B cell (primary cell): ENCODE measurements at regions not wholly inside any gene's neighbourhood (a gene's known extent, or its start where the extent isn't known, plus 50 kb on each side); places are given as distances from the start of the nearest gene placed in this dataset.

Experiments used
- ATAC-seq: fragments of 200-7000 bp; cut with Tn5 transposase; one replicate; pipeline ENCODE4 v1.10.0; 2021; ENCODE audit warnings: low read depth, mild to moderate bottlenecking, moderate number of reproducible peaks, moderate library complexity
- CTCF ChIA-PET: fragments of 350-600 bp; sonication (Branson Sonifier 250); formaldehyde crosslinking; loops from one replicate; lab custom pipeline; 2021; ENCODE audit warnings: antibody characterized with exemption, inconsistent platforms; lab: Charles Lee
- POLR2A ChIA-PET: fragments of 350-600 bp; sonication (Branson Sonifier 250); formaldehyde crosslinking; loops from one replicate; lab custom pipeline; 2021; ENCODE audit warnings: antibody characterized with exemption; lab: Charles Lee
- DNase-seq: peaks from one replicate; pipeline ENCODE4 v3.0.0; 2013
- H2AFZ ChIP-seq: 2 replicates; pipeline ENCODE4 v1.6.1; 2012; ENCODE audit warnings: mild to moderate bottlenecking, low read depth, low read length; ENCODE audit not compliant: insufficient read depth, poor library complexity, severe bottlenecking
- H3K27ac ChIP-seq, 2 donors: 1 replicate in 1 of 2; 2 replicates in 1 of 2; pipeline ENCODE4 v1.5.1; 2012 to 2013; ENCODE audit warnings: low read length in 2 of 2, mild to moderate bottlenecking in 2 of 2, moderate library complexity in 1 of 2
- H3K27me3 ChIP-seq, 4 experiments: fragments of 200-600 bp in 1 of 4; sonication (generic) in 1 of 4; replicated peaks in 1 of 4; 1 replicate in 2 of 4; 2 replicates in 2 of 4; pipeline versions ENCODE4 v1.6.1 to v1.7.0; 2013 to 2016; ENCODE audit warnings: low read length in 3 of 4, mild to moderate bottlenecking in 2 of 4, mixed read lengths in 1 of 4, moderate library complexity in 1 of 4; ENCODE audit not compliant: insufficient read depth in 4 of 4, control insufficient read depth in 3 of 4; ENCODE audit errors: control extremely low read depth in 1 of 4
- H3K36me3 ChIP-seq, 2 experiments: replicated peaks in 1 of 2; 1 replicate in 1 of 2; 2 replicates in 1 of 2; pipeline versions ENCODE4 v1.6.1 to v1.7.1; 2013; ENCODE audit warnings: low read length in 1 of 2; ENCODE audit not compliant: insufficient read depth in 2 of 2, control insufficient read depth in 1 of 2; ENCODE audit errors: control extremely low read depth in 1 of 2, extremely low read depth in 1 of 2
- H3K4me1 ChIP-seq, 2 donors: fragments of 200-600 bp in 1 of 2; sonication (generic) in 1 of 2; 1 replicate in 1 of 2; 2 replicates in 1 of 2; pipeline versions ENCODE4 v1.5.1 to v1.6.1; 2013 to 2017; ENCODE audit warnings: low read length in 2 of 2; ENCODE audit not compliant: control insufficient read depth in 2 of 2, insufficient read depth in 2 of 2
- H3K4me2 ChIP-seq: replicated peaks from 2 replicates; pipeline ENCODE3; 2012; ENCODE audit warnings: mild to moderate bottlenecking, low read depth, low read length; ENCODE audit not compliant: poor library complexity, severe bottlenecking
- H3K4me3 ChIP-seq, 5 experiments: fragments of 200-600 bp in 1 of 5; sonication (generic) in 1 of 5; 1 replicate in 3 of 5; 2 replicates in 2 of 5; pipeline versions ENCODE4 v1.5.1 to v1.7.0; 2011 to 2016; ENCODE audit warnings: low read length in 4 of 5, mild to moderate bottlenecking in 4 of 5, low read depth in 2 of 5, control low read depth in 1 of 5, moderate library complexity in 1 of 5; ENCODE audit not compliant: insufficient read depth in 1 of 5; ENCODE audit errors: control extremely low read depth in 1 of 5, extremely low read depth in 1 of 5
- H3K79me2 ChIP-seq: fragments of 200-600 bp; sonication (generic); one replicate; pipeline ENCODE4 v1.6.0; 2016; ENCODE audit warnings: low read length; ENCODE audit not compliant: control insufficient read depth, insufficient read depth
- H3K9ac ChIP-seq: fragments of 200-600 bp; sonication (generic); 2 replicates; pipeline ENCODE4 v1.6.1; 2017; ENCODE audit warnings: mild to moderate bottlenecking, low read length, moderate library complexity
- H3K9me3 ChIP-seq, 3 donors: one replicate each; pipeline versions ENCODE4 v1.6.1 to v1.7.1; 2013; ENCODE audit warnings: low read length in 2 of 3; ENCODE audit not compliant: control insufficient read depth in 2 of 3, insufficient read depth in 1 of 3; ENCODE audit errors: control extremely low read depth in 1 of 3
- H4K20me1 ChIP-seq: 2 replicates; pipeline ENCODE4 v1.6.0; 2012; ENCODE audit warnings: mild to moderate bottlenecking, low read length; ENCODE audit not compliant: insufficient read depth, control insufficient read depth, poor library complexity, severe bottlenecking
- H3K27ac Mint-ChIP-seq: one replicate; pipeline ENCODE4 v1.8.0; 2021; ENCODE audit warnings: mixed read lengths
- H3K27me3 Mint-ChIP-seq: one replicate; pipeline ENCODE4 v1.8.0; 2021; ENCODE audit warnings: mixed read lengths
- H3K4me1 Mint-ChIP-seq: one replicate; pipeline ENCODE4 v1.8.0; 2021; ENCODE audit warnings: mixed read lengths
- H3K4me3 Mint-ChIP-seq: one replicate; pipeline ENCODE4 v1.8.0; 2021; ENCODE audit warnings: mixed read lengths
- H3K9me3 Mint-ChIP-seq: one replicate; pipeline ENCODE4 v1.8.0; 2022; ENCODE audit warnings: mixed read lengths; ENCODE audit not compliant: insufficient read depth
- EZH2 ChIP-seq: IDR thresholded peaks from 2 replicates; pipeline ENCODE4 v1.6.1; 2012; ENCODE audit warnings: borderline replicate concordance, low read depth, mild to moderate bottlenecking, moderate library complexity, low read length; ENCODE audit not compliant: insufficient read depth, poor library complexity, severe bottlenecking
- WGBS: methylation state at CpG from one replicate; pipeline ENCODE4 v1.1.5; 2013; ENCODE audit warnings: missing lambda C conversion rate; ENCODE audit not compliant: insufficient coverage; 5-methylcytosine and 5-hydroxymethylcytosine counted together
- intact Hi-C: fragments of 100-400 bp; cut with micrococcal nuclease; formaldehyde crosslinking; loops from one replicate; pipeline ENCODE4 v1.10.0; 2022
- TF ChIP-seq, protein P1 (sequence below): fragments of 200-600 bp; IDR thresholded peaks from one replicate; pipeline ENCODE4 v1.8.0; 2022; ENCODE audit warnings: antibody characterized with exemption, mild to moderate bottlenecking

DNA sequence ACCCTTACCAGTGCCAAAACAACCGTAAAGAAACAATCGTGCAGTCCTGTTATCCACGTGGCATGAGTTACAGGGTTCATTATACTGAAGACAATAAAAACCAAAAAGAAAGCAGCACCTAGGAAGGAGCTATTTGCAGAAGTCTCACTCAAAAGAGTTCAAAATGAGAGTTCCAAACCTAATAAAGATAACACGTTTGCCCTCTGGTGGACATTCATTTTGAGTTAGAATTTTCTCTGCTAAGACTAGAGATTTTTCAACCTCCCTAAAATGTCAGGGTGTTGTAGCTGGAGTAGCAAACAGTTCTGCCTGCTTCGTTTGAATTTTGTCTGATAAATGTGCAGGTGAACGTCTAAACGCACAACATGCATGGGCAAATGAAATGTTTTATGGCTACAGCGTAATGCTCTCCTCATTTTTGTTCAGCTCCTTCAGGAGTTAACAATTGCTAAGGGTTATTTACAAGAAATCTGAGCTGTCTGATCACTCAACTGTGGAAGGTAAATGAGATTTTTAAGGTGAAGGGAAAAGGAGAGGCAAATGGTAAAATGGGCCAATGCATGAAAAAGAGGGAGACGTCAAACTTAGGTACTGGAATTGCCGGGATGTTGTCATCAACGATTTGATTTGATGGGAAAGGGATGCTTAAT lies 1067.9 kb upstream of the EEF2KMT start:
- intact Hi-C loops = no loop called here
- WGBS = 78% methylated on average over 6 of the region's 11 CpGs
- H3K9me3 ChIP-seq = no peaks in the 10 kb centered on the region

DNA sequence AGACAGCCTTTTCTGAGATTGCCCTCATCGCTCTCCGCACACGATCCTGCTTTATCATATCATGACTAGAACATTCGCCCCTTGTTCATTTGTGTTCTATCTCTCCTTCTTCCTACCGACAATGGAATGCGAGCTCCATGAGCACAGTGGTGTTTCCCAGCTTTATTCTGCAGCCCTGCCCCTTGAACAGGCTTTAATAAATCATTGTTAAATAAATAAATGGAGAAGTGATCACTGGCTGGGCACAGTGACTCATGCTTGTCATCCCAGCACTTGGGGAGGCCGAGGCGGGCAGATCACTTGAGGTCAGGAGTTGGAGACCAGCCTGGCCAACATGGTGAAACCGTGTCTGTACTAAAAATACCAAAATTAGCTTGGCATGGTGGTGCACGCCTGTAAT lies 1063.3 kb upstream of the EEF2KMT start:
- no peaks in the 10 kb centered on the region for H3K4me1 ChIP-seq
- H4K20me1 ChIP-seq = no peaks in the 10 kb centered on the region
- no peak overlapping the region for H3K4me3 Mint-ChIP-seq
- H3K9me3 Mint-ChIP-seq = no peaks in the 10 kb centered on the region
- no peaks in the 10 kb centered on the region for H3K27me3 ChIP-seq
- no peak overlapping the region for H3K27ac ChIP-seq
- H2AFZ ChIP-seq = no peak overlapping the region
- H3K4me1 Mint-ChIP-seq = no peaks in the 10 kb centered on the region
- ATAC-seq = no peak
- intact Hi-C loops = no loop called here
- DNase-seq = no peak
- no peaks in the 10 kb centered on the region for H3K27me3 Mint-ChIP-seq
- peaks cover 0 to 5% (median 0%) of the 10 kb centered on the region in 3 donors for H3K9me3 ChIP-seq
- no peak overlapping the region for H3K9ac ChIP-seq
- ChIA-PET CTCF (no interaction called here), POLR2A (no interaction called here)
- H3K4me2 ChIP-seq = no peak overlapping the region
- 92% methylated on average over 9 of the region's 10 CpGs for WGBS
- no peaks in the 10 kb centered on the region for H3K79me2 ChIP-seq
- TF ChIP-seq EZH2 = no peak
- TF ChIP-seq, protein P1, sequence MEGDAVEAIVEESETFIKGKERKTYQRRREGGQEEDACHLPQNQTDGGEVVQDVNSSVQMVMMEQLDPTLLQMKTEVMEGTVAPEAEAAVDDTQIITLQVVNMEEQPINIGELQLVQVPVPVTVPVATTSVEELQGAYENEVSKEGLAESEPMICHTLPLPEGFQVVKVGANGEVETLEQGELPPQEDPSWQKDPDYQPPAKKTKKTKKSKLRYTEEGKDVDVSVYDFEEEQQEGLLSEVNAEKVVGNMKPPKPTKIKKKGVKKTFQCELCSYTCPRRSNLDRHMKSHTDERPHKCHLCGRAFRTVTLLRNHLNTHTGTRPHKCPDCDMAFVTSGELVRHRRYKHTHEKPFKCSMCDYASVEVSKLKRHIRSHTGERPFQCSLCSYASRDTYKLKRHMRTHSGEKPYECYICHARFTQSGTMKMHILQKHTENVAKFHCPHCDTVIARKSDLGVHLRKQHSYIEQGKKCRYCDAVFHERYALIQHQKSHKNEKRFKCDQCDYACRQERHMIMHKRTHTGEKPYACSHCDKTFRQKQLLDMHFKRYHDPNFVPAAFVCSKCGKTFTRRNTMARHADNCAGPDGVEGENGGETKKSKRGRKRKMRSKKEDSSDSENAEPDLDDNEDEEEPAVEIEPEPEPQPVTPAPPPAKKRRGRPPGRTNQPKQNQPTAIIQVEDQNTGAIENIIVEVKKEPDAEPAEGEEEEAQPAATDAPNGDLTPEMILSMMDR = no peak
- H3K36me3 ChIP-seq = no peaks in the 10 kb centered on the region
- no peak overlapping the region for H3K4me3 ChIP-seq
- no peak overlapping the region for H3K27ac Mint-ChIP-seq

More for the DNA sequence above, 1067.9 kb upstream of the EEF2KMT start:
- H4K20me1 ChIP-seq = no peaks in the 10 kb centered on the region
- ATAC-seq (no peak), DNase-seq (no peak)
- no peak overlapping the region for H3K27ac Mint-ChIP-seq
- H3K27me3 Mint-ChIP-seq = no peaks in the 10 kb centered on the region
- ChIA-PET POLR2A (no interaction called here), CTCF (no interaction called here)
- TF ChIP-seq, protein P1 = no peak
- TF ChIP-seq EZH2 = no peak
- peaks cover 2% of the 10 kb centered on the region for H3K9me3 Mint-ChIP-seq
- H3K79me2 ChIP-seq = no peaks in the 10 kb centered on the region
- no peaks in the 10 kb centered on the region for H3K4me1 Mint-ChIP-seq
- no peak overlapping the region for H3K9ac ChIP-seq
- no peak overlapping the region for H3K27ac ChIP-seq
- H3K36me3 ChIP-seq = no peaks in the 10 kb centered on the region
- H3K4me3 ChIP-seq = no peak overlapping the region
- H3K27me3 ChIP-seq = no peaks in the 10 kb centered on the region
- no peak overlapping the region for H3K4me3 Mint-ChIP-seq
- H3K4me2 ChIP-seq = no peak overlapping the region
- H3K4me1 ChIP-seq = no peaks in the 10 kb centered on the region
- no peak overlapping the region for H2AFZ ChIP-seq
